ENCODE measurements at regions not wholly inside any gene's neighbourhood (a gene's known extent, or its start where the extent isn't known, plus 50 kb on each side); places are given as distances from the start of the nearest gene placed in this dataset.

- Histone ChIP-seq H3K9ac (ENCODE audit: low read length) (no peak overlapping the region), H2BK5ac (ENCODE audit: low read length) (no peak overlapping the region), H3K27ac (ENCODE audit: low read depth, low read length) (no peak overlapping the region), H4K5ac (ENCODE audit: low read length) (no peak overlapping the region), H3K4me2 (ENCODE audit: low read length) (no peak overlapping the region), H4K8ac (ENCODE audit: low read depth, low read length) (no peak overlapping the region), H3K56ac (ENCODE audit: low read length) (no peak overlapping the region), H3K18ac (ENCODE audit: low read length) (no peak overlapping the region), H2BK120ac (ENCODE audit: low read depth, low read length) (no peak overlapping the region), H3K4me1 (ENCODE audit: control insufficient read depth, low read depth, low read length) (no peaks in the 10 kb centered on the region), H3K4me3 (ENCODE audit: low read length) (no peak overlapping the region), H3K79me2 (ENCODE audit: control insufficient read depth, insufficient read depth, low read length) (no peaks in the 10 kb centered on the region), H3K36me3 (ENCODE audit: control insufficient read depth, insufficient read depth, low read length) (no peaks in the 10 kb centered on the region), H3K79me1 (ENCODE audit: low read length) (no peaks in the 10 kb centered on the region), H3K27me3 (ENCODE audit: insufficient read depth, low read length, poor library complexity) (no peaks in the 10 kb centered on the region), H3K4ac (ENCODE audit: low read depth, low read length) (no peak overlapping the region), H3K23ac (ENCODE audit: low read length) (no peak overlapping the region), H2BK15ac (replicated peaks; ENCODE audit: low read depth) (no peak overlapping the region), H2AK5ac (ENCODE audit: low read length) (no peak overlapping the region)
- DNase-seq, result no peak
- WGBS (ENCODE audit: extremely low coverage, insufficient coverage, low lambda C conversion rate), result no CpG with 5 or more reads among the region's 39 CpGs
These were observed 157.3 kb upstream of the ALKAL2 start for GRCh38 chr2:444937-445884.

DNA sequence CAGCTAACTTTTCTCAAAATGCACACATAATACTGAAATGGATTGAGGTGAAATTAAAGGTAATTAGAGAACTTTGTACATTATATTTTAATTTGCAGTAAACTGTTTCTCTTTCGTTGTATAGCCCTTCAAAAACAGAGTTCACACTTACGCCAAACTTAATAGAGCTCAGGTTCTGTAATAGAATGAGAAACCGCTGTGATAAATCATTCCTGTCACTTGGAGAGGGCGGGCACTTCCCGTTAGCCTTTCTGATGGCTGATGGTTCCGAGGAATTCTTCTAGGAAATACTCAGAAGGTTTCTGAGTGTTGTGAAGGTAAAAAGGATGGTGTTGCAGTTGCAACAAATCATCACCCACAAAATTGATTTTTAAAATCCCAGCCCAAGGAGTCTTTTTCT is 155.8 kb upstream of the ALKAL2 start:
- no peak for DNase-seq
- no peaks in the 10 kb centered on the region for H3K4me1 ChIP-seq (ENCODE audit: control insufficient read depth, low read depth, low read length)
- no peak overlapping the region for H3K4me2 ChIP-seq (ENCODE audit: low read length)
- no peak overlapping the region for H2BK15ac ChIP-seq (replicated peaks; ENCODE audit: low read depth)
- no peak overlapping the region for H4K5ac ChIP-seq (ENCODE audit: low read length)
- H3K27ac ChIP-seq (ENCODE audit: low read depth, low read length), result no peak overlapping the region
- H3K79me1 ChIP-seq (ENCODE audit: low read length), result no peaks in the 10 kb centered on the region
- no peak overlapping the region for H3K56ac ChIP-seq (ENCODE audit: low read length)
- no peaks in the 10 kb centered on the region for H3K79me2 ChIP-seq (ENCODE audit: control insufficient read depth, insufficient read depth, low read length)
- H3K23ac ChIP-seq (ENCODE audit: low read length), result no peak overlapping the region
- no peaks in the 10 kb centered on the region for H3K27me3 ChIP-seq (ENCODE audit: insufficient read depth, low read length, poor library complexity)
- no peak overlapping the region for H2BK120ac ChIP-seq (ENCODE audit: low read depth, low read length)
- H4K8ac ChIP-seq (ENCODE audit: low read depth, low read length), result no peak overlapping the region
- no peak overlapping the region for H3K9ac ChIP-seq (ENCODE audit: low read length)
- no peak overlapping the region for H3K4ac ChIP-seq (ENCODE audit: low read depth, low read length)
- no peak overlapping the region for H3K4me3 ChIP-seq (ENCODE audit: low read length)
- no CpG with 5 or more reads among the region's 6 CpGs for WGBS (ENCODE audit: extremely low coverage, insufficient coverage, low lambda C conversion rate)
- no peak overlapping the region for H2BK5ac ChIP-seq (ENCODE audit: low read length)
- H2AK5ac ChIP-seq (ENCODE audit: low read length), result no peak overlapping the region
- H3K18ac ChIP-seq (ENCODE audit: low read length), result no peak overlapping the region
- no peaks in the 10 kb centered on the region for H3K36me3 ChIP-seq (ENCODE audit: control insufficient read depth, insufficient read depth, low read length)

DNA sequence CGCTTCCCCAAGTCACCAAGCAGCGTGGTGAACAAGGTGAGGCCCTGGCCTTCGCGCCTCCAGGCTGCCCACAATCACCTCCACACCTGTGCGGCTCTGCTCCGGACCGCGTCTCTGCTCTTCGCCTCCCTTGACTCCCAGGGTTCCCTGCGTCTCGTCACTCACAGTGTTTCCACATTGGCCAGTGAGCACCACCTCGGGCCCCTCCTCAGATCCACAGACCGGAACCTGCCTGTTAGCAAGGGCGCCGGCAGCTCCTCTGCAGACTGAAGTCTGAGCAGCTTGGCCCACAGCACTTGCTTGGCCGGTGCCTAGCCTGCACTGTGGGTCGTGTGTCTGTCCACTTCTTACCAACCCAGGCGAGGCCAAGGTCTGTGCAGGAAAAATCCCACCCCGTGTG is 155.3 kb upstream of the ALKAL2 start:
- no peaks in the 10 kb centered on the region for H3K4me1 ChIP-seq (ENCODE audit: control insufficient read depth, low read depth, low read length)
- no peak overlapping the region for H3K4me3 ChIP-seq (ENCODE audit: low read length)
- no peak for DNase-seq
- H3K18ac ChIP-seq (ENCODE audit: low read length), result no peak overlapping the region
- no CpG with 5 or more reads among the region's 19 CpGs for WGBS (ENCODE audit: extremely low coverage, insufficient coverage, low lambda C conversion rate)
- no peak overlapping the region for H3K23ac ChIP-seq (ENCODE audit: low read length)
- no peak overlapping the region for H3K4ac ChIP-seq (ENCODE audit: low read depth, low read length)
- H3K79me2 ChIP-seq (ENCODE audit: control insufficient read depth, insufficient read depth, low read length), result no peaks in the 10 kb centered on the region
- no peak overlapping the region for H3K56ac ChIP-seq (ENCODE audit: low read length)
- no peaks in the 10 kb centered on the region for H3K27me3 ChIP-seq (ENCODE audit: insufficient read depth, low read length, poor library complexity)
- no peak overlapping the region for H4K5ac ChIP-seq (ENCODE audit: low read length)
- no peak overlapping the region for H4K8ac ChIP-seq (ENCODE audit: low read depth, low read length)
- no peak overlapping the region for H2BK15ac ChIP-seq (replicated peaks; ENCODE audit: low read depth)
- no peak overlapping the region for H2BK120ac ChIP-seq (ENCODE audit: low read depth, low read length)
- no peak overlapping the region for H2AK5ac ChIP-seq (ENCODE audit: low read length)
- no peaks in the 10 kb centered on the region for H3K36me3 ChIP-seq (ENCODE audit: control insufficient read depth, insufficient read depth, low read length)
- no peak overlapping the region for H3K9ac ChIP-seq (ENCODE audit: low read length)
- no peaks in the 10 kb centered on the region for H3K79me1 ChIP-seq (ENCODE audit: low read length)
- no peak overlapping the region for H3K4me2 ChIP-seq (ENCODE audit: low read length)
- H3K27ac ChIP-seq (ENCODE audit: low read depth, low read length), result no peak overlapping the region
- no peak overlapping the region for H2BK5ac ChIP-seq (ENCODE audit: low read length)

DNA sequence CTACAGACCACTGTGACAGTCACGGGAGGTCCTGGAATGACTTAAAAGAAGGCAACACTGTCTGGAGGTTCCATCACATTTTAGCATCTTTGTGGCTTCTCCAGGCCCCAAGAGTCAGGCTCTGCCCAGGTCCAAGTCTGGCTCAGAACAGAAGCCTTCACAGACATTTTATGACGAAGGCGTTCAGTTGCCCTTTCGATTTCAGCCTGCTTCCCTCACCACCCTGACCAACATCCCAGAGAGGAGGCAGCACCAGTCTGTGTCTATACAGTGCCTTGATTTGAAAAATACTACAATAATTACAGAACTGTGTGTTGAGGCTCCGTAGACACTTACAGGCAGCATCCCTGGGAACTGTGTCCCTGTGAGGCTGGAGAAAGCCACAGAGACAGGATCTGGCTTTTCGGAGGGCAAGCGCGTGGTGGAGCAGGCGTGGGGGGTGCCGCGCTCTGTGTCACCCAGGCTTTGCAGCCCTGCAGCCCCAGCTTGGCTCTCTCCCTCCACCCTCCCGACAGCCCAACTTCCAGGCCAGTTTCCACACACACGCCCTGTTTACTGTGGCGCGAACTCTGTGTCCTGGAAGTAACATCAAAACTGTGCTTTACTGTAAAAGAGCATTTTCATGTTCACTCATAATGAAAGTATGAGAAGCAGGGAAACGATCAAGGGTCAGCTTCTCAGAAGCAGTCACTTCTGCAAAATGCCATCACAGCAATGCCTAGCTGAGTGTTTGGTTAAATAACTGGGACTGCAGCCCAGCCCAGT is 153.5 kb upstream of the ALKAL2 start:
- Histone ChIP-seq H3K27ac (ENCODE audit: low read depth, low read length) (no peak overlapping the region), H3K27me3 (ENCODE audit: insufficient read depth, low read length, poor library complexity) (no peaks in the 10 kb centered on the region), H2AK5ac (ENCODE audit: low read length) (no peak overlapping the region), H3K18ac (ENCODE audit: low read length) (no peak overlapping the region), H3K4me2 (ENCODE audit: low read length) (no peak overlapping the region), H4K8ac (ENCODE audit: low read depth, low read length) (no peak overlapping the region), H3K4me3 (ENCODE audit: low read length) (no peak overlapping the region), H3K79me2 (ENCODE audit: control insufficient read depth, insufficient read depth, low read length) (no peaks in the 10 kb centered on the region), H2BK15ac (replicated peaks; ENCODE audit: low read depth) (no peak overlapping the region), H3K9ac (ENCODE audit: low read length) (no peak overlapping the region), H2BK120ac (ENCODE audit: low read depth, low read length) (no peak overlapping the region), H3K36me3 (ENCODE audit: control insufficient read depth, insufficient read depth, low read length) (no peaks in the 10 kb centered on the region), H3K4ac (ENCODE audit: low read depth, low read length) (no peak overlapping the region), H2BK5ac (ENCODE audit: low read length) (no peak overlapping the region), H3K4me1 (ENCODE audit: control insufficient read depth, low read depth, low read length) (no peaks in the 10 kb centered on the region), H3K56ac (ENCODE audit: low read length) (no peak overlapping the region), H4K5ac (ENCODE audit: low read length) (no peak overlapping the region), H3K79me1 (ENCODE audit: low read length) (no peaks in the 10 kb centered on the region), H3K23ac (ENCODE audit: low read length) (no peak overlapping the region)
- WGBS (ENCODE audit: extremely low coverage, insufficient coverage, low lambda C conversion rate), result no CpG with 5 or more reads among the region's 16 CpGs
- no peak for DNase-seq

DNA sequence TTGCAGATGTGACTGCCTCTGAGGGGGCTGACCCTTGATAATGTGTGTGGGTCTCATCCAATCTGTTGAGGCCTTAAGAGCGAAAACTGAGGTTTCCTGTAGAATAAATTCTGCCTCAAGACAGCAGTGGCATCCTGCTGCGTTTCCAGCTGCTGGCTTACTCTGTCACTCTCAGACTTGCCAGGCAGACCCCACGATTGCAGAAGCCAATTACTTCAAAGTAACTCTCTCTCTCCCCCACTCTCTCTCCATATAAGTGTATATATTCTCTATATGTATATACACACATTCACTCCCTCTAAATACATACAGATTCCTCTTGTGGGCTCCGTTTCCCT is 152.5 kb upstream of the ALKAL2 start:
- H3K4me3 ChIP-seq (ENCODE audit: low read length), result no peak overlapping the region
- H3K18ac ChIP-seq (ENCODE audit: low read length), result no peak overlapping the region
- no peaks in the 10 kb centered on the region for H3K79me1 ChIP-seq (ENCODE audit: low read length)
- H3K36me3 ChIP-seq (ENCODE audit: control insufficient read depth, insufficient read depth, low read length), result no peaks in the 10 kb centered on the region
- H2BK15ac ChIP-seq (replicated peaks; ENCODE audit: low read depth), result no peak overlapping the region
- WGBS (ENCODE audit: extremely low coverage, insufficient coverage, low lambda C conversion rate), result no CpG with 5 or more reads among the region's 4 CpGs
- no peak for DNase-seq
- no peak overlapping the region for H4K5ac ChIP-seq (ENCODE audit: low read length)
- no peak overlapping the region for H3K9ac ChIP-seq (ENCODE audit: low read length)
- no peak overlapping the region for H3K56ac ChIP-seq (ENCODE audit: low read length)
- no peak overlapping the region for H2BK5ac ChIP-seq (ENCODE audit: low read length)
- no peak overlapping the region for H2BK120ac ChIP-seq (ENCODE audit: low read depth, low read length)
- H3K4ac ChIP-seq (ENCODE audit: low read depth, low read length), result no peak overlapping the region
- no peaks in the 10 kb centered on the region for H3K27me3 ChIP-seq (ENCODE audit: insufficient read depth, low read length, poor library complexity)
- no peaks in the 10 kb centered on the region for H3K79me2 ChIP-seq (ENCODE audit: control insufficient read depth, insufficient read depth, low read length)
- no peak overlapping the region for H3K27ac ChIP-seq (ENCODE audit: low read depth, low read length)
- H3K4me2 ChIP-seq (ENCODE audit: low read length), result no peak overlapping the region
- no peak overlapping the region for H2AK5ac ChIP-seq (ENCODE audit: low read length)
- H4K8ac ChIP-seq (ENCODE audit: low read depth, low read length), result no peak overlapping the region
- H3K4me1 ChIP-seq (ENCODE audit: control insufficient read depth, low read depth, low read length), result no peaks in the 10 kb centered on the region
- H3K23ac ChIP-seq (ENCODE audit: low read length), result no peak overlapping the region

All from mesendoderm (in vitro differentiated cells).